ENCODE measurements at regions not wholly inside any gene's neighbourhood (a gene's known extent, or its start where the extent isn't known, plus 50 kb on each side); places are given as distances from the start of the nearest gene placed in this dataset.
"Not testable (repeated sequence)": the region's sequence is repeated elsewhere in the genome, so short reads cannot be mapped to it uniquely, and the experiment has no call there.

DNA sequence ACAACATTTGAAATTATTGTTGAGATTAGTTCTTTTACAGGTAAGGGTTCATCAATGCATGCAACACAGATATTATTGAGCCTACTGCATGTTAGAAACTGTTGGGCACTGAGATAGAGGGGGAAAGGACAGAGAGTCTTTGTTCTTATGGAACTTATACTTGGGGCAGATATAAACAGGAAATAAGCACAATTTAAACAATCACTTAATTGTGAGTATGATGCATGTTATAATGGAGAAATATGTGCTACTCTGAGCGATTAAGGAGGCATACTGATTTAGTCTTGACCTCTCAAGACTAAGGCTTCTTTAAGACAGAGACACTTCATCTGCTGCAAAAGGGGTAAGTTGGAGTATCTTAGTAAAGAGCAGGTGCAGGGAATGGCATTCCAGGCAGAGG is 593.3 kb downstream of the CCSER2 start:
- DNase-seq (ENCODE audit: low read depth in 4 of 4, low spot score in 1 of 4) = no peak

GRCh38 chr10:84924131-84924530 is 595.7 kb downstream of the CCSER2 start:
- DNase-seq (ENCODE audit: low read depth in 4 of 4, low spot score in 1 of 4) = no peak

GRCh38 chr10:84925495-84925894 is 597.1 kb downstream of the CCSER2 start:
- DNase-seq (ENCODE audit: low read depth in 4 of 4, low spot score in 1 of 4) = no peak

DNA sequence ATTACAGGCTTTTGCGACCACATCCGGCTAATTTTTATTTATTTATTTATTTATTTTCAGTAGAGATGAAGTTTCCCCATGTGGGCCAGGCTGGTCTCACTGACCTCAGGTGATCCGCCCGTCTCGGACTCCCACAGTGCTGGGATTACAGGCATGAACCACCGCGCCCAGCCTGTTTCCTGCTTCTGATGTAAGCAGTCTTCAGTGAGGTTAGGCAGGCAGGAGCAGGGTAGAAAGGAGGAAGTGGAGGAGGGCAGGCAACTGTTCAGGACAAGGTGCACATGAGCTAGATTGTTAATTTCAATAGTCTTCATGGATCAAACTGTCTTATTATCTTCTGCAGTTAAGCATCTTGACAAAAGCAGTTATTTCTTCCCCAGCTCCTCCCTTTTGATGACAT is 605.0 kb downstream of the CCSER2 start:
- no peak for DNase-seq (ENCODE audit: low read depth in 4 of 4, low spot score in 1 of 4)

- DNase-seq (ENCODE audit: low read depth in 4 of 4, low spot score in 1 of 4) = no peak
Observed at GRCh38 chr10:84935772-84936171, 607.4 kb downstream of the CCSER2 start.

- no peak for DNase-seq (ENCODE audit: low read depth in 4 of 4, low spot score in 1 of 4)
Observed at GRCh38 chr10:84938117-84938905, 609.9 kb downstream of the CCSER2 start.

DNA sequence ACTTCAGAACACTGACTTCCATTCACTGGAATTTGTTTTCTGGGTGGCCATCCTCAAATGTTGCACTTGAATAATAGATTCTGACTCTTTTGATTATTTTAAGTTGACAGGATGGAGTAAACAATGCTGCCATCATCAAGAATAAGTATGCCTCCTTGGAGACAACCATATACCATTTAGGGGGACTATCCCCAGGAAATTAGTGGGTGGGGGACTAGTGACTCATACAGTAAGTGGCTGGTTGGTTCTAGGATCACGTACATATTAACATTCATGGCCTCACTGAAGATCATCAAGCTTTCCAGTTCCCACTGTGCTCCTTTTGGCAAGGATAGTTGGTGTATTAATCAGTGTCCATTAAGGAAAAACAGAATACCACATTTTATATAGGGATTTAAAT is 615.2 kb downstream of the CCSER2 start:
- no peak for DNase-seq (ENCODE audit: low read depth in 4 of 4, low spot score in 1 of 4)

- no peak for DNase-seq (ENCODE audit: low read depth in 4 of 4, low spot score in 1 of 4)
Observed at GRCh38 chr10:84944187-84944586, 615.8 kb downstream of the CCSER2 start.

DNA sequence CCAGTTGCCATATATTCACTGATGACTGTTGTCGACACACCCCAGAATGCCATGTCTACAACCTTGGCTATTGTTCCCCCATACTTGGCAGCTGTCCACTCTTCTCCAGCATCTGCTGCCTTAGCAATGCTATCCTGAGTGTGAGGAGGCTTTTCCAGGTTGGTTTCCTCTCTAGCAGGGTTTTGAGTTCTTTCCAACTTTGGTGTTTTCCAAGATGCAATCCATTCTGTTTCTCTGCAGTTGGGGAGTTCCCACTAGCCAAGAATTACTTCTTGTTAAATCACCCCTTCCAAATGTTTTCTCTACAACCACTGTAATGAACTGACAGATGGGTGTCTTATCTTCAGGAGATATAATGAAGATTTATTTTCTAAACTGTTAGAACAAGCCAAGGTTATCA is 617.4 kb downstream of the CCSER2 start:
- DNase-seq (ENCODE audit: low read depth in 4 of 4, low spot score in 1 of 4) = no peak

DNA sequence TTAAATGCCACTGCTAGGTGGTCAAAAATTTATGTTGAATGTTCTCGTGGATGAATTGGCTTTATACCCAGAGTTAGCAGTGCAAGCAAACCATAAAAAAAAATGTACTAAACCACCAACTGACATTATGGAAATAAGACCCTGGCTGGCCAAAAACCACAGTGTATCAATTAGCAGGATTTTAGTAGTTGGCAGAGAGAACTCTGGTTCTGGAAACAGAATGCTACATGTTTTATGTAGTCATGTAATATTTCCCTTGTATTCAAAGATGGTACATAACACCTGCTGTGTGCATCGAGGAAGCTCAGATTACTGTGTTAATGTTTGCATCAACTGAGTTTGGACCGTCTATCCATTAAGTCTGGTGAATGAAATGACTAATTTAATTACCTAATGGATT is 618.5 kb downstream of the CCSER2 start:
- no peak for DNase-seq (ENCODE audit: low read depth in 4 of 4, low spot score in 1 of 4)

GRCh38 chr10:84948644-84949043 is 620.3 kb downstream of the CCSER2 start:
- DNase-seq (ENCODE audit: low read depth in 4 of 4, low spot score in 1 of 4) = no peak

- DNase-seq (ENCODE audit: low read depth in 4 of 4, low spot score in 1 of 4) = no peak
Observed at GRCh38 chr10:84951616-84952015, 623.2 kb downstream of the CCSER2 start.

DNA sequence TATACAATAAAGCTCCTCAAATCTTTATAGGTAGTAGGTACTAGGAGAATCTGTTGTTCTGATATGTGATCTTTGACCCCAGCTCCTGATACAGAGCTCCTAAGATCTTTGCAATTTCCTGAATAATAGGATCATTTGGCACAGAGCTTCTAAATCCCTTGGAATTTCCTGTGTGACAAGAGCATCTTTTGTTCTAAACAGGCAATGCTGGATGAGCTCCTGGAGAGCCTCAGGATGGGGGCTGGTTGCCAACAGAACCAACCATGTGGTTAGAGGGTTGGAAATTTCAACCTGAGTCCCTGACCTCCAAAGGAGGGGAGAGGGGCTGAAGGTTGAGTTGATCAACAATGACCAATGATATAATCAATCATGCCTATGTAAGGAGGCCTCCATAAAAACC is 629.0 kb downstream of the CCSER2 start:
- no peak for DNase-seq (ENCODE audit: low read depth in 4 of 4, low spot score in 1 of 4)

DNA sequence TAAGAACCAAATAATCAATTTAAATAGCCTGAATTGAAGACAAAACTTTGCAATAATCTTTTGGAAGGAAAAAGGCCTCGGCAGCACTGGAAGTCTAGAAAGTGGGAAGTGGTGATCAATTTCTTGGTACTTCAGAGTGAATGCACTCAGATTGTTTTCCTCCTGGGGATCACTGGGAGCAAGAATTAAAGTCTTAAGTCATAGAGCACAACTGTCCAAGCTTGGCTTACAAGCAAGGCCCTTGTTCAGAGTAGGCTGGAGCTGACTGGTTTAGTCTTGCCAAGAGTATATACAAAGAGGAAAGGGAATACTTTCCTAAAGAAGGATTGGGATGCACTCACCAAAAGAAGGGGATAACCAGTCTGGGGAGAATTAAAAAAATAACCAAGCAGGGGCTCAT is 637.1 kb downstream of the CCSER2 start:
- DNase-seq (ENCODE audit: low read depth in 4 of 4, low spot score in 1 of 4) = no peak

- DNase-seq (ENCODE audit: low read depth in 4 of 4, low spot score in 1 of 4) = no peak
Observed at GRCh38 chr10:84966708-84967441, 638.5 kb downstream of the CCSER2 start.

DNA sequence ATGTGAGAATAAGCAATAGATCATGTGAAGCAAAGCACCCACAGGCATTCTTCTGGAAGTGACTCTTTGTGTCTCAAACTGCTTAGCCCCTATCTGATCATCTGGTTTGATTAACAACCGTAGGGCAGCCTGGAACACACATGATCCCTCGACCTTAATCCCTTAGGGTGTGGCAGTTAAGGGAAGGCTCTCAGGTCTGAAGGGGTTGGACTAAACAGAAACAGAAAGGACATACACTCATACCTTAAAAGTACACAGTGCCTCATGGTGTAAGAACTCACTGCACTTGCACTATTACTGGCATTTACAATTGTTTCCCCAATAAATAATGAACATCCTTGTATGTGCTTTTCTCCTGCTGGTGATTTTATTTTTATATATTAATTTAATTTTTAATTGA is 640.9 kb downstream of the CCSER2 start:
- DNase-seq (ENCODE audit: low read depth in 4 of 4, low spot score in 1 of 4) = not testable (repeated sequence)

- DNase-seq (ENCODE audit: low read depth in 4 of 4, low spot score in 1 of 4) = no peak
Observed at GRCh38 chr10:84987039-84987438, 658.6 kb downstream of the CCSER2 start.

- DNase-seq (ENCODE audit: low read depth in 4 of 4, low spot score in 1 of 4) = no peak
Observed at GRCh38 chr10:84988011-84988410, 659.6 kb downstream of the CCSER2 start.

DNA sequence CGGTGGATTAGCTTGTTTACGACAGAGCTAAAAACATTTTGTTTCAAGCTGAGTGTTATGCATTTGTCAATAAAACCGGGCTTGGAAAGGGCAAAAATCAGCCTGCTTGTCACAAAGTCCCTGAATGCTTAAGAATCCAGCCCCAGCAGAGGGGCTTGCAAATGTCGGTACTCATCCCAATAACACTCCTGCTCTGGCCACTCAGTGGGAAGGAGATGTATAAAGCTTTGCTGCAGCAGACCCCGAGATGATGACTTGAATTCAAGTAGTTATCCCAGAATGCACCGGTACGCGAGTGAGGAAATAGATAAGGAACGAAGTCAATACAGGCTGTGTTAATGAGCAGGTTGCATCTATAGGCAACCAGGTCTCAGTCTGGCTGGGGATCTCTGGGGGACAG is 662.3 kb downstream of the CCSER2 start:
- DNase-seq (ENCODE audit: low read depth in 4 of 4, low spot score in 1 of 4) = no peak

GRCh38 chr10:84991301-84991700 is 662.9 kb downstream of the CCSER2 start:
- no peak for DNase-seq (ENCODE audit: low read depth in 4 of 4, low spot score in 1 of 4)

DNA sequence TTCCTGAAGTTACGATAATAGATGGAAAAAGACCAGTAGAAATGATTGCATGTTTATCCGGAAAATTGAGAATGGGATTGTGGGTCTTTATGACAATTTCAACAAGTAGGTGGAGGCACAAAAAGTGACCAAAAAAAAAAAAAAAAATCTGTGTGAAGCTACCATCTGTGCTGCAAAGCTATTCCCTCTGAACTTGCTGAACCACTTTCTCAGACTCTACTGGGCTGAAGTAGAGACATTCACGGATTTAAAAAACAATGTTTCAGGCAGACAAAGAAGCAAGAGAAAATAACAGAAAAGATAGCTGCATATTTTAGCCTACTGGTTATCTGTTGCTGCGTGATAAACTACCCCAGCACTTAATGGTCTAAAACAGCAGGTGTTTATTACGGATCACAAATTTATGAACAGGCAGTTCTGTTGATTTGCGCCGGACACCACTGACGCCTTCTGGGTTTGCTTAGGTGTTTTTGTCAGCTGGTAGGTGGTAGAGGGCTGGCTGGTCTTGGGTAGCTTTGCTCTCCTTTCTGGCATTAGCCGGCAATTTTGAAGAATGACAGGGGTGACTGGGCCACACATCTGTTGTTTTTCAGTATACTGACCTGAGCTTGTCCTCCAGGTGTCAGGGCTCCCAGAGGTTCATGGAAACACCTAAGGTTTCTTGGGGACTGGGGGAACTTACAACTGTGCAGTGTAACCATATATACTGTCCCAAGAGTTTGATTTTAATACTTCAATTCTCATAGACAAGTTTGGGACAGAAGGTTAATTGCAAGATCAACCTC is 665.1 kb downstream of the CCSER2 start:
- DNase-seq (ENCODE audit: low read depth in 4 of 4, low spot score in 1 of 4) = no peak

GRCh38 chr10:84994722-84995121 is 666.3 kb downstream of the CCSER2 start:
- DNase-seq (ENCODE audit: low read depth in 4 of 4, low spot score in 1 of 4) = no peak
